ENCODE measurements at regions not wholly inside any gene's neighbourhood (a gene's known extent, or its start where the extent isn't known, plus 50 kb on each side); places are given as distances from the start of the nearest gene placed in this dataset.

- no peaks in the 10 kb centered on the region for H3K4me1 ChIP-seq
- no peak for TF ChIP-seq CTCF (IDR thresholded peaks at IDR 0.05)
- peaks cover 0 to 16% of the 10 kb centered on the region in 2 donors for H3K9me3 ChIP-seq
- H3K27me3 ChIP-seq: no peaks in the 10 kb centered on the region
- H3K4me3 ChIP-seq: no peak overlapping the region
- no peak overlapping the region for H3K27ac ChIP-seq
- H3K36me3 ChIP-seq: no peaks in the 10 kb centered on the region
- DNase-seq (ENCODE audit: low spot score): no peak
Measured at GRCh38 chr20:56195946-56196345, 52.6 kb upstream of the MC3R start.

Measured in right atrium auricular region (tissue), 2 donors.